Parathyroid adenoma (tissue), 2 donors: ENCODE measurements at regions not wholly inside any gene's neighbourhood (a gene's known extent, or its start where the extent isn't known, plus 50 kb on each side); places are given as distances from the start of the nearest gene placed in this dataset.

ENCODE experiments used
- H2AFZ ChIP-seq: fragments of 300-600 bp; sonication (generic); one replicate; pipeline ENCODE4 v1.7.0; 2017; ENCODE audit warnings: antibody characterized with exemption, mild to moderate bottlenecking
- H3K27ac ChIP-seq: fragments of 300-600 bp; sonication (generic); one replicate; pipeline ENCODE4 v1.7.0; 2017
- H3K27me3 ChIP-seq: fragments of 300-600 bp; sonication (generic); one replicate; pipeline ENCODE4 v1.7.0; 2017; ENCODE audit warnings: low read length; ENCODE audit not compliant: control insufficient read depth, insufficient read depth
- H3K36me3 ChIP-seq: fragments of 300-600 bp; sonication (generic); one replicate; pipeline ENCODE4 v1.7.0; 2017; ENCODE audit warnings: low read length; ENCODE audit not compliant: control insufficient read depth, insufficient read depth
- H3K4me1 ChIP-seq: fragments of 300-600 bp; sonication (generic); one replicate; pipeline ENCODE4 v1.7.0; 2017; ENCODE audit warnings: control low read depth
- H3K4me2 ChIP-seq: fragments of 300-600 bp; sonication (generic); one replicate; pipeline ENCODE4 v1.7.0; 2017; ENCODE audit warnings: low read length
- H3K4me3 ChIP-seq: fragments of 300-600 bp; sonication (generic); one replicate; pipeline ENCODE4 v1.7.0; 2017; ENCODE audit warnings: low read depth, low read length
- H3K79me2 ChIP-seq: fragments of 300-600 bp; sonication (generic); one replicate; pipeline ENCODE4 v1.7.0; 2017; ENCODE audit warnings: control low read depth
- H3K9ac ChIP-seq: fragments of 300-600 bp; sonication (generic); one replicate; pipeline ENCODE4 v1.7.0; 2017; ENCODE audit warnings: mild to moderate bottlenecking
- H3K9me3 ChIP-seq: fragments of 300-600 bp; sonication (generic); one replicate; pipeline ENCODE4 v1.7.0; 2017; ENCODE audit warnings: low read length; ENCODE audit not compliant: control insufficient read depth
- CTCF ChIP-seq: fragments of 300-600 bp; sonication (generic); IDR thresholded peaks from one replicate; pipeline ENCODE4 v1.7.0; 2017; ENCODE audit warnings: antibody characterized with exemption, mild to moderate bottlenecking
- donor health status: primary hyperparathyroidism.

GRCh38 chr5:173688703-173689102 is 72.3 kb upstream of the BOD1 start:
- Histone ChIP-seq H3K4me2 (no peak overlapping the region), H3K79me2 (no peaks in the 10 kb centered on the region), H3K9ac (no peak overlapping the region), H2AFZ (peak overlapping the region; percentile 94), H3K36me3 (no peaks in the 10 kb centered on the region), H3K4me3 (no peak overlapping the region), H3K27ac (peak overlapping the region; percentile 98), H3K27me3 (no peaks in the 10 kb centered on the region), H3K9me3 (no peaks in the 10 kb centered on the region), H3K4me1 (peaks cover 28% of the 10 kb centered on the region)
- no peak for TF ChIP-seq CTCF

GRCh38 chr5:173689171-173689736 is 72.8 kb upstream of the BOD1 start:
- no peaks in the 10 kb centered on the region for H3K9me3 ChIP-seq
- no peaks in the 10 kb centered on the region for H3K27me3 ChIP-seq
- no peak overlapping the region for H3K4me2 ChIP-seq
- peaks cover 28% of the 10 kb centered on the region for H3K4me1 ChIP-seq
- no peaks in the 10 kb centered on the region for H3K79me2 ChIP-seq
- H2AFZ ChIP-seq, result peak overlapping the region; percentile 94
- peak overlapping the region; percentile 98 for H3K27ac ChIP-seq
- H3K36me3 ChIP-seq, result no peaks in the 10 kb centered on the region
- no peak for TF ChIP-seq CTCF
- H3K9ac ChIP-seq, result peak overlapping the region; percentile 74
- no peak overlapping the region for H3K4me3 ChIP-seq

- H3K9ac ChIP-seq, result peak overlapping the region; percentile 74
These were observed 73.4 kb upstream of the BOD1 start for GRCh38 chr5:173689737-173690360.

GRCh38 chr5:173691931-173692330 is 75.5 kb upstream of the BOD1 start:
- no peak overlapping the region for H3K4me3 ChIP-seq
- H3K9me3 ChIP-seq, result no peaks in the 10 kb centered on the region
- no peak overlapping the region for H3K27ac ChIP-seq
- no peak overlapping the region for H3K4me2 ChIP-seq
- H3K79me2 ChIP-seq, result no peaks in the 10 kb centered on the region
- no peak for TF ChIP-seq CTCF
- no peak overlapping the region for H2AFZ ChIP-seq
- H3K4me1 ChIP-seq, result peaks cover 28% of the 10 kb centered on the region
- no peaks in the 10 kb centered on the region for H3K27me3 ChIP-seq
- H3K9ac ChIP-seq, result no peak overlapping the region
- H3K36me3 ChIP-seq, result no peaks in the 10 kb centered on the region

More at GRCh38 chr5:173689737-173690360, 73.4 kb upstream of the BOD1 start:
- Histone ChIP-seq H3K79me2 (no peaks in the 10 kb centered on the region), H3K27me3 (no peaks in the 10 kb centered on the region), H3K4me1 (peaks cover 28% of the 10 kb centered on the region), H3K9me3 (no peaks in the 10 kb centered on the region), H3K36me3 (no peaks in the 10 kb centered on the region), H3K4me2 (no peak overlapping the region), H3K4me3 (no peak overlapping the region), H3K27ac (peak overlapping the region; percentile 98), H2AFZ (peak overlapping the region; percentile 94)
- peak; percentile 67 for TF ChIP-seq CTCF

- H3K27me3 ChIP-seq, result no peaks in the 10 kb centered on the region
- H2AFZ ChIP-seq, result no peak overlapping the region
- no peak overlapping the region for H3K4me2 ChIP-seq
- no peaks in the 10 kb centered on the region for H3K79me2 ChIP-seq
- no peaks in the 10 kb centered on the region for H3K9me3 ChIP-seq
- H3K27ac ChIP-seq, result no peak overlapping the region
- peaks cover 20% of the 10 kb centered on the region for H3K4me1 ChIP-seq
- H3K36me3 ChIP-seq, result no peaks in the 10 kb centered on the region
- no peak for TF ChIP-seq CTCF
- H3K9ac ChIP-seq, result no peak overlapping the region
- no peak overlapping the region for H3K4me3 ChIP-seq
These were observed 77.2 kb upstream of the BOD1 start for GRCh38 chr5:173693670-173694069.
